ENCODE measurements at regions not wholly inside any gene's neighbourhood (a gene's known extent, or its start where the extent isn't known, plus 50 kb on each side); places are given as distances from the start of the nearest gene placed in this dataset.
"Not testable (repeated sequence)": the region's sequence is repeated elsewhere in the genome, so short reads cannot be mapped to it uniquely, and the experiment has no call there.

DNA sequence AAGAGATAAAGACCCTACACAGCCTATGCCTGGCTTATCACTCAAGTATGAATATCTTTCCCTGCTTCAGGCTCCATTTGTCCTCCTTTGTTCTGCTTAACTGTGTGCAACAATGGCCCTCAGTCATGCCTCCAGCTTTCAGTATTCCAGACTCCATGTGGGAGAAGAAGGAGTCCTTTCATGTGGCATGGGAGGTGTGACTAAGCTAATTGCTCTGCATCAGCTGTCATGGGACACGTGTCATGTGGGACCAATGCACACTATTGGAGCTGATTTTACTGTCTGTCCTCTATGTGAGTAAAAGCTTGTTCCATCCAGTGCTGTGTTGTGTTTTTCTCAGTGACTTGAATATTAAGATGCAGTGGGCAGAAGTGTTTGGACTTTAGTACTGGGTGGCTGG lies 1198.3 kb downstream of the OLFM4 start:
- H3K4me3 ChIP-seq (ENCODE audit: low read depth, low read length): no peak overlapping the region
- TF ChIP-seq, protein P1, sequence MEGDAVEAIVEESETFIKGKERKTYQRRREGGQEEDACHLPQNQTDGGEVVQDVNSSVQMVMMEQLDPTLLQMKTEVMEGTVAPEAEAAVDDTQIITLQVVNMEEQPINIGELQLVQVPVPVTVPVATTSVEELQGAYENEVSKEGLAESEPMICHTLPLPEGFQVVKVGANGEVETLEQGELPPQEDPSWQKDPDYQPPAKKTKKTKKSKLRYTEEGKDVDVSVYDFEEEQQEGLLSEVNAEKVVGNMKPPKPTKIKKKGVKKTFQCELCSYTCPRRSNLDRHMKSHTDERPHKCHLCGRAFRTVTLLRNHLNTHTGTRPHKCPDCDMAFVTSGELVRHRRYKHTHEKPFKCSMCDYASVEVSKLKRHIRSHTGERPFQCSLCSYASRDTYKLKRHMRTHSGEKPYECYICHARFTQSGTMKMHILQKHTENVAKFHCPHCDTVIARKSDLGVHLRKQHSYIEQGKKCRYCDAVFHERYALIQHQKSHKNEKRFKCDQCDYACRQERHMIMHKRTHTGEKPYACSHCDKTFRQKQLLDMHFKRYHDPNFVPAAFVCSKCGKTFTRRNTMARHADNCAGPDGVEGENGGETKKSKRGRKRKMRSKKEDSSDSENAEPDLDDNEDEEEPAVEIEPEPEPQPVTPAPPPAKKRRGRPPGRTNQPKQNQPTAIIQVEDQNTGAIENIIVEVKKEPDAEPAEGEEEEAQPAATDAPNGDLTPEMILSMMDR (conservative IDR thresholded peaks at IDR 0.05; ENCODE audit: low read depth, low read length): no peak
- DNase-seq (ENCODE audit: low read depth): no peak

DNA sequence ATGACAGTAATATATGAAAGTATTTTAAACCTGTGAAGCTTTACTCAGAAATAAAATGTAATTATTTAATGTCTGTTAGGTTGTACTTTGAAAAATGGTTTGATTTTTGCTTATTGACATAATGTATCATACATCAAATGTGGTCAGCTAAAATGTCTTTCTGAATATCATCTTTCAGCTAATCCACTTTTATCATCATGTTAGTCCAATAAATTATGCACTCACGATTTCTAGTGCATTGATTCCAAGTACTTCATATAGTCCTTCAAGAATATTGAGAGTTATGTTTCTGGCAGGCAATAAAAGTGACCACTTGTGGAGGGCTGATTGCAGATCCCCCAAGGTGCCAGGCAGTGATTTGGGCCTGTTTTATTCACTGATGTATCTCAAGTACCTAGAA lies 1204.1 kb downstream of the OLFM4 start:
- H3K4me3 ChIP-seq (ENCODE audit: low read depth, low read length): no peak overlapping the region
- no peak for DNase-seq (ENCODE audit: low read depth)
- TF ChIP-seq, protein P1 (conservative IDR thresholded peaks at IDR 0.05; ENCODE audit: low read depth, low read length): no peak

DNA sequence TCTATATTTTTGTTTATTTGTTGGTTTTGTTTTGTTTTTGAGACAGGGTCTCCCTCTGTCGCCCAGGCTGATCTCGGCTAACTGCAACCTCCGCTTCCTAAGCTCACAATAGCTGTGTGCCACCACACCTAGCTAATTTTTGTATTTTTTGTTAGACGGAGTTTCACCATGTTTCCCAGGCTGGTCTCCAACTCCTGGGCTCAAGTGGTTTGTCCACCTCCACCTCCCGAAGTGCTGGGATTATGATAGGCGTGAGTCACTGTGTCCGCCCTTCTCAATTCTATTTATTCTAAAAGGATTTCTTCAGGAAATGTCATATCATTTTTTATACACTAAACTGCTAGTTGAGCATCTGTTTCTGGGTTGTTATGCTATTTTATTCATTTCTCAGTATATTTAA lies 1206.0 kb downstream of the OLFM4 start:
- DNase-seq (ENCODE audit: low read depth): no peak
- TF ChIP-seq, protein P1 (conservative IDR thresholded peaks at IDR 0.05; ENCODE audit: low read depth, low read length): no peak
- H3K4me3 ChIP-seq (ENCODE audit: low read depth, low read length): no peak overlapping the region

DNA sequence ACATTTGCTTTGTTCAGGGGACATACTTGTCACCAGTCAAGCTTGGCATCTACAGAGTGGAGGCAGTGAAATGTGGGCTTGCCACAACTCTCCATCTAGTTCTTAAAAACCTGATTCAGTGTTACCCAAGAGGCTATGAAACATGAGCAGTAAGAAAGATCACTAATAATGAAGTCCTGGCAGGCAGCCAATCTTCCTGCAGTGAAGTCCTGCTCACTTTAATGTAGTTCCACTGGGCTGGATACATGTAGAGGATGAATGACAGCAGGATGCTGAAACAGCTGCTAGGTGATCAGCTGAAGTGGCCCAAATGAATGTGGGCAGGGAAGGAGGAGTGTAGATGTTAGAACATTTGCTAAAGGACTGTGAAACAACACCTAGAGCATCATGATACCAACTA lies 1213.1 kb downstream of the OLFM4 start:
- no peak overlapping the region for H3K4me3 ChIP-seq (ENCODE audit: low read depth, low read length)
- TF ChIP-seq, protein P1 (conservative IDR thresholded peaks at IDR 0.05; ENCODE audit: low read depth, low read length): no peak
- no peak for DNase-seq (ENCODE audit: low read depth)

DNA sequence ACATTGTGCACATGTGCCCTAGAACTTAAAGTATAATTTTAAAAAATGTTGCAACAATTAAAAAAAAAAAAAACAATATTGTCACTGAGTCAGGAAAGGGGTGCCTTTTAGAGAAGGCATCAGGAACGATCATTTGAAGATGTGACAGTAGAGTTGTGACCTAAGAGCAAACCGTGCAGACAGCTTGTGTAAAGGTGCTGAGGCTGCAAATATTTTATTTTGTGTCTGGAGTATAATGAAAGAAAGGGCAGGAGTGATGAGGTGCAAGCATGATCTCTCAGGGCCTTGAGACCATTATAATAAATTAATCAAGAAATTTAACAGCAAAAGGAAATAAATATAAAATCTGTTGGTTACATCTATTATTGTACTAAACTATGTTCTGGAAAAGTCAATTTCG lies 1219.7 kb downstream of the OLFM4 start:
- no peak for DNase-seq (ENCODE audit: low read depth)
- TF ChIP-seq, protein P1 (conservative IDR thresholded peaks at IDR 0.05; ENCODE audit: low read depth, low read length): no peak
- no peak overlapping the region for H3K4me3 ChIP-seq (ENCODE audit: low read depth, low read length)

- H3K4me3 ChIP-seq (ENCODE audit: low read depth, low read length): no peak overlapping the region
- TF ChIP-seq, protein P1 (conservative IDR thresholded peaks at IDR 0.05; ENCODE audit: low read depth, low read length): no peak
- DNase-seq (ENCODE audit: low read depth): no peak
These were observed 1233.2 kb downstream of the OLFM4 start for GRCh38 chr13:54261856-54262255.

GRCh38 chr13:54263868-54264267 lies 1235.3 kb downstream of the OLFM4 start:
- no peak overlapping the region for H3K4me3 ChIP-seq (ENCODE audit: low read depth, low read length)
- DNase-seq (ENCODE audit: low read depth): no peak
- TF ChIP-seq, protein P1 (conservative IDR thresholded peaks at IDR 0.05; ENCODE audit: low read depth, low read length): no peak

GRCh38 chr13:54267253-54267668 lies 1238.6 kb downstream of the OLFM4 start:
- not testable (repeated sequence) for DNase-seq (ENCODE audit: low read depth); H3K4me3 ChIP-seq (ENCODE audit: low read depth, low read length)

DNA sequence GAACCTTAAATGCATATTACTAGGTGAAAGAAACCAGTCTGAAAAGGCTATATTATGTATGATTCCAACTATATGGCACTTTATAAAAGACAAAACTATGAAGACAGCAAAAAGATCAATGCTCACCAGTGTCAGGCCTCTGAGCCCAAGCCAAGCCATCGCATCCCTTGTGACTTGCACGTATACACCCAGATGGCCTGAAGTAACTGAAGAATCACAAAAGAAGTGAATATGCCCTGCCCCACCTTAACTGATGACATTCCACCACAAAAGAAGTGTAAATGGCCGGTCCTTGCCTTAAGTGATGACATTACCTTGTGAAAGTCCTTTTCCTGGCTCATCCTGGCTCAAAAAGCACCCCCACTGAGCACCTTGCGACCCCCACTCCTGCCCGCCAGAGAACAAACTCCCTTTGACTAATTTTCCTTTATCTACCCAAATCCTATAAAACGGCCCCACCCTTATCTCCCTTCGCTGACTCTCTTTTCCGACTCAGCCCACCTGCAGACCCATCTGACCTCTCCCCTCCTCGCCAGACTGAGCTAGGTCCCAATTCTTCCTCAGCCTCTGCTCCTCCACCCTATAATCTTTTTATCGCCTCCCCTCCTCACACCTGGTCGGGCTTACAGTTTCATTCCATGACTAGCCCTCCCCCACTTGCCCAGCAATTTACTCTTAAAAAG lies 1239.5 kb downstream of the OLFM4 start:
- H3K4me3 ChIP-seq (ENCODE audit: low read depth, low read length); DNase-seq (ENCODE audit: low read depth): not testable (repeated sequence)
